Body of pancreas (tissue), 4 donors: ENCODE measurements at regions not wholly inside any gene's neighbourhood (a gene's known extent, or its start where the extent isn't known, plus 50 kb on each side); places are given as distances from the start of the nearest gene placed in this dataset.

Experiments
- CTCF ChIP-seq, 7 experiments: fragments of 450-650 bp in 4 of 7; fragments of 200-600 bp in 3 of 7; sonication (generic) in 3 of 7; IDR thresholded peaks; one replicate each; pipeline ENCODE4 v1.5.1; 2016 to 2019; ENCODE audit warnings: antibody characterized with exemption in 7 of 7
- POLR2A ChIP-seq, 3 donors: fragments of 450-650 bp; IDR thresholded peaks; one replicate each; pipeline ENCODE4 v1.6.1; 2016; ENCODE audit warnings: antibody characterized with exemption in 3 of 3, mild to moderate bottlenecking in 2 of 3

GRCh38 chr5:159588941-159589340 is 258.7 kb upstream of the IL12B start:
- no peak for TF ChIP-seq CTCF (IDR thresholded peaks at IDR 0.05)
- TF ChIP-seq POLR2A (IDR thresholded peaks at IDR 0.05), result no peak
